HL-60 (cell line): ENCODE measurements at regions not wholly inside any gene's neighbourhood (a gene's known extent, or its start where the extent isn't known, plus 50 kb on each side); places are given as distances from the start of the nearest gene placed in this dataset.

Source experiments
- DNase-seq, 2 experiments: peaks; one replicate each; pipeline ENCODE4 v3.0.0-alpha.2; 2010 to 2020; ENCODE audit warnings: low read depth in 1 of 2, low spot score in 1 of 2
- H3K27ac ChIP-seq: fragments of 250-450 bp; sonication (Bioruptor Pico); replicated peaks from 2 replicates; pipeline ENCODE4 v1.5.1; 2020; ENCODE audit warnings: mild to moderate bottlenecking, moderate library complexity
- H3K27me3 ChIP-seq: fragments of 250-450 bp; sonication (Bioruptor Pico); 2 replicates; pipeline ENCODE4 v1.5.1; 2021; ENCODE audit warnings: mild to moderate bottlenecking, moderate library complexity; ENCODE audit not compliant: insufficient read depth, poor library complexity, severe bottlenecking
- H3K4me3 ChIP-seq: replicated peaks from 2 replicates; pipeline ENCODE4 v1.5.1; 2011; ENCODE audit warnings: mild to moderate bottlenecking, control low read depth, low read length; ENCODE audit not compliant: insufficient read depth
- GABPA ChIP-seq: IDR thresholded peaks from 2 replicates; pipeline ENCODE4 v1.6.1; 2012; ENCODE audit warnings: low read depth
- POLR2AphosphoS5 ChIP-seq: IDR thresholded peaks from 2 replicates; pipeline ENCODE4 v1.6.1; 2012; ENCODE audit warnings: low read depth
- SPI1 ChIP-seq: IDR thresholded peaks from 2 replicates; pipeline ENCODE4 v1.6.1; 2012; ENCODE audit warnings: low read depth, mild to moderate bottlenecking, borderline replicate concordance
- TF ChIP-seq, protein P1 (sequence below): IDR thresholded peaks from 2 replicates; pipeline ENCODE4 v1.6.1; 2012; ENCODE audit warnings: low read depth; ENCODE audit not compliant: insufficient replicate concordance
- TF ChIP-seq, protein P2 (sequence below): IDR thresholded peaks from one replicate; pipeline ENCODE4 v1.5.1; 2011; ENCODE audit warnings: low read length, control low read depth, inconsistent platforms; ENCODE audit not compliant: insufficient read depth

DNA sequence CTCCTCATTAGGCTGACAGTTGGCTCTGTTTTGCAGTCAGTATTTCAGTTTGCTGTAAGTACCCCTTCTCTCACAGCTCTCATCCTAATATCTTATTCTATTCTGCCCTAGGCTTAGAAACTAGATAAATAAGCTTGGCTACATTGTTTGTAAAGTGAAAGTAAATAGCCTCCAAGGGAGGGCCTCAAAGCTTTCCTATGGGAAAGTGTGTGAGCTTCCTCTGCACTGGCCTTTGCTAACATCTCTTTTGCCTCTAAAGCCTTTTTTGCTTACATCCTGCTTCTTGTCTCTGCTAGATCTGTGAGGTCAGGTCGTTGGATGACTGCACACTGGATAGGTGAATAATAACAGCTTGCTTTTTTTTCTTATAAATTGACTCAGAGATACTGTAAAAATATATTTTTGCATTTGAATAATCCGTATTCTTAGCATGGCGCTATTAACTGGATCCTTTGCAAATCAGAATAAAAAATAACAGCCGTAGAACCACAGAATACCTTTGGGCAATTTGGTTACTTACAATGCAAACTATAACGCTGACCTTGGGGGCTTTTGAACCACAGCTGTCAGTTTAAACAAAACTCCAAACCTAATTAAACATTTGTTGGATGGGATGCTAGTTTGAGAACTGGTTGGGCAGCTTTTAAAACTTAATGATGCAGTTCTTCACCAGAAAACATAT, 55.1 kb downstream of the TTC6 start:
- Histone ChIP-seq H3K27me3 (no peaks in the 10 kb centered on the region), H3K4me3 (no peak overlapping the region), H3K27ac (no peak overlapping the region)
- no peak for DNase-seq
- TF ChIP-seq SPI1 = no peak
- TF ChIP-seq, protein P1, sequence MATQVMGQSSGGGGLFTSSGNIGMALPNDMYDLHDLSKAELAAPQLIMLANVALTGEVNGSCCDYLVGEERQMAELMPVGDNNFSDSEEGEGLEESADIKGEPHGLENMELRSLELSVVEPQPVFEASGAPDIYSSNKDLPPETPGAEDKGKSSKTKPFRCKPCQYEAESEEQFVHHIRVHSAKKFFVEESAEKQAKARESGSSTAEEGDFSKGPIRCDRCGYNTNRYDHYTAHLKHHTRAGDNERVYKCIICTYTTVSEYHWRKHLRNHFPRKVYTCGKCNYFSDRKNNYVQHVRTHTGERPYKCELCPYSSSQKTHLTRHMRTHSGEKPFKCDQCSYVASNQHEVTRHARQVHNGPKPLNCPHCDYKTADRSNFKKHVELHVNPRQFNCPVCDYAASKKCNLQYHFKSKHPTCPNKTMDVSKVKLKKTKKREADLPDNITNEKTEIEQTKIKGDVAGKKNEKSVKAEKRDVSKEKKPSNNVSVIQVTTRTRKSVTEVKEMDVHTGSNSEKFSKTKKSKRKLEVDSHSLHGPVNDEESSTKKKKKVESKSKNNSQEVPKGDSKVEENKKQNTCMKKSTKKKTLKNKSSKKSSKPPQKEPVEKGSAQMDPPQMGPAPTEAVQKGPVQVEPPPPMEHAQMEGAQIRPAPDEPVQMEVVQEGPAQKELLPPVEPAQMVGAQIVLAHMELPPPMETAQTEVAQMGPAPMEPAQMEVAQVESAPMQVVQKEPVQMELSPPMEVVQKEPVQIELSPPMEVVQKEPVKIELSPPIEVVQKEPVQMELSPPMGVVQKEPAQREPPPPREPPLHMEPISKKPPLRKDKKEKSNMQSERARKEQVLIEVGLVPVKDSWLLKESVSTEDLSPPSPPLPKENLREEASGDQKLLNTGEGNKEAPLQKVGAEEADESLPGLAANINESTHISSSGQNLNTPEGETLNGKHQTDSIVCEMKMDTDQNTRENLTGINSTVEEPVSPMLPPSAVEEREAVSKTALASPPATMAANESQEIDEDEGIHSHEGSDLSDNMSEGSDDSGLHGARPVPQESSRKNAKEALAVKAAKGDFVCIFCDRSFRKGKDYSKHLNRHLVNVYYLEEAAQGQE = no peak
- TF ChIP-seq POLR2AphosphoS5 = no peak
- TF ChIP-seq, protein P2, sequence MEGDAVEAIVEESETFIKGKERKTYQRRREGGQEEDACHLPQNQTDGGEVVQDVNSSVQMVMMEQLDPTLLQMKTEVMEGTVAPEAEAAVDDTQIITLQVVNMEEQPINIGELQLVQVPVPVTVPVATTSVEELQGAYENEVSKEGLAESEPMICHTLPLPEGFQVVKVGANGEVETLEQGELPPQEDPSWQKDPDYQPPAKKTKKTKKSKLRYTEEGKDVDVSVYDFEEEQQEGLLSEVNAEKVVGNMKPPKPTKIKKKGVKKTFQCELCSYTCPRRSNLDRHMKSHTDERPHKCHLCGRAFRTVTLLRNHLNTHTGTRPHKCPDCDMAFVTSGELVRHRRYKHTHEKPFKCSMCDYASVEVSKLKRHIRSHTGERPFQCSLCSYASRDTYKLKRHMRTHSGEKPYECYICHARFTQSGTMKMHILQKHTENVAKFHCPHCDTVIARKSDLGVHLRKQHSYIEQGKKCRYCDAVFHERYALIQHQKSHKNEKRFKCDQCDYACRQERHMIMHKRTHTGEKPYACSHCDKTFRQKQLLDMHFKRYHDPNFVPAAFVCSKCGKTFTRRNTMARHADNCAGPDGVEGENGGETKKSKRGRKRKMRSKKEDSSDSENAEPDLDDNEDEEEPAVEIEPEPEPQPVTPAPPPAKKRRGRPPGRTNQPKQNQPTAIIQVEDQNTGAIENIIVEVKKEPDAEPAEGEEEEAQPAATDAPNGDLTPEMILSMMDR = no peak
- TF ChIP-seq GABPA = no peak

DNA sequence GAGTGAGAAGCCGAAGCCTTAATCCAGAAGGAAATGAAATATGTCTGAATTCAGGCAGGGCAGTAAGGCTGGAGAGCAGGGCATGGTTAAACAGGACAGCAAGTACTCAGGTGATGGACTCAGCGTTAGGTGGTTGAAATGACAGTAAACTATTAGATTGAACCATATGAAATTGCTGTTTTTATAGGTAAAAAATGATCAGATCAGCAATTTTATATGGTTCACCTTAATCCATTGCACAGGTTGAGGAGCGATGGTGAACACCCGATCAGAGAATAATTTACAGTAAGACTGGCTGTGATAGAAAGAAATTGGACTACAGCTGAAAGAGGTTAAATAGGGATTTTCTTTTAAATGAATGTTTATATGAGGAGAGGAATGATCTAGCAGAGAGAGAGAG, 56.6 kb downstream of the TTC6 start:
- H3K27ac ChIP-seq = no peak overlapping the region
- H3K4me3 ChIP-seq = no peak overlapping the region
- DNase-seq = no peak
- TF ChIP-seq, protein P1 = no peak
- TF ChIP-seq SPI1 (no peak), POLR2AphosphoS5 (no peak), GABPA (no peak)
- TF ChIP-seq, protein P2 = no peak
- no peaks in the 10 kb centered on the region for H3K27me3 ChIP-seq

DNA sequence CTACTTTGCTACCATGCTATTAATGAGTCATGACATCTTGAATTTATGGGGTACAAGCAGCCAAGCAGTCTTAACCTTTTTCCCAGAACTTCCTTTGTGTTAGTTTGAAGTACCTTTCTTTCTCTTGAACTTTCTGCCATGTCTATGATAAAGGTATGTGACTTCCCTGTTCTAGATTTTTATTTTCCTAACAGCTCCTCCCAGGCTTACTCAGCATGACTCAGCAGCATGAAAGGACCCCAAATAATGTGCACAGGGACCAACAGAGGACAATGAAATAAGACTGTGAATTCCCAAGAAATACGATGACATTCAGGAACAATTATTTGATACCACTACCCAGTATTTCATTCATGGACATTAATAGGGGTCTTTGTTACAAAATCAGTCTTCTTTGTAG, 60.0 kb downstream of the TTC6 start:
- no peak for TF ChIP-seq POLR2AphosphoS5
- TF ChIP-seq, protein P2 = no peak
- TF ChIP-seq, protein P1 = no peak
- no peak for TF ChIP-seq GABPA
- no peak for TF ChIP-seq SPI1
- Histone ChIP-seq H3K27ac (no peak overlapping the region), H3K27me3 (no peaks in the 10 kb centered on the region), H3K4me3 (no peak overlapping the region)
- no peak for DNase-seq
